NT2/D1 (cell line): ENCODE measurements at regions not wholly inside any gene's neighbourhood (a gene's known extent, or its start where the extent isn't known, plus 50 kb on each side); places are given as distances from the start of the nearest gene placed in this dataset.

Experiments used
- SUZ12 ChIP-seq: IDR thresholded peaks from 2 replicates; pipeline ENCODE4 v1.6.1; 2011; ENCODE audit not compliant: insufficient read length, insufficient read depth; ENCODE audit errors: extremely low read depth
- YY1 ChIP-seq: IDR thresholded peaks from 2 replicates; pipeline ENCODE4 v1.6.1; 2011; ENCODE audit not compliant: insufficient read length, insufficient read depth
- ZNF274 ChIP-seq: IDR thresholded peaks from 2 replicates; pipeline ENCODE4 v1.6.1; 2011; ENCODE audit warnings: mild to moderate bottlenecking, low read depth, low read length

- TF ChIP-seq SUZ12 (no peak), YY1 (no peak), ZNF274 (no peak)
Measured at GRCh38 chr15:37764733-37765191, 169.7 kb upstream of the TMCO5A start.
